Neuronal stem cell (in vitro differentiated cells): ENCODE measurements at regions not wholly inside any gene's neighbourhood (a gene's known extent, or its start where the extent isn't known, plus 50 kb on each side); places are given as distances from the start of the nearest gene placed in this dataset.
"Not testable (repeated sequence)": the region's sequence is repeated elsewhere in the genome, so short reads cannot be mapped to it uniquely, and the experiment has no call there.

ENCODE experiments used
- DNase-seq: peaks from one replicate; pipeline ENCODE4 v3.0.0-alpha.2; 2013; ENCODE audit warnings: low spot score
- H2AFZ ChIP-seq: one replicate; pipeline ENCODE4 v1.6.1; 2013; ENCODE audit warnings: mild to moderate bottlenecking, low read length, inconsistent platforms
- H2AK5ac ChIP-seq: 2 replicates; pipeline ENCODE4 v1.6.1; 2013; ENCODE audit warnings: low read depth, mild to moderate bottlenecking, inconsistent platforms, low read length, moderate library complexity, mixed read lengths
- H2BK120ac ChIP-seq: 2 replicates; pipeline ENCODE4 v1.6.1; 2013; ENCODE audit warnings: low read depth, mild to moderate bottlenecking, inconsistent platforms, low read length, moderate library complexity, mixed read lengths
- H2BK12ac ChIP-seq: one replicate; pipeline ENCODE4 v1.6.1; 2013; ENCODE audit warnings: low read length, inconsistent platforms
- H2BK15ac ChIP-seq: 2 replicates; pipeline ENCODE4 v1.6.1; 2013; ENCODE audit warnings: mild to moderate bottlenecking, low read length, inconsistent platforms, mixed read lengths
- H2BK5ac ChIP-seq: one replicate; pipeline ENCODE4 v1.6.1; 2013; ENCODE audit warnings: inconsistent platforms, mild to moderate bottlenecking, low read length, moderate library complexity
- H3K14ac ChIP-seq: one replicate; pipeline ENCODE4 v1.6.1; 2013; ENCODE audit warnings: low read length, inconsistent platforms
- H3K18ac ChIP-seq: 2 replicates; pipeline ENCODE4 v1.6.1; 2013; ENCODE audit warnings: low read length, inconsistent platforms
- H3K23ac ChIP-seq: 2 replicates; pipeline ENCODE4 v1.6.1; 2013; ENCODE audit warnings: low read depth, mild to moderate bottlenecking, mixed read lengths, low read length, inconsistent platforms; ENCODE audit not compliant: poor library complexity
- H3K27ac ChIP-seq: replicated peaks from 3 replicates; pipeline ENCODE4 v1.5.1; 2013; ENCODE audit warnings: low read length, inconsistent platforms
- H3K27me3 ChIP-seq, 3 experiments: 2 replicates each; pipeline ENCODE4 v1.6.1; 2013; ENCODE audit warnings: low read length in 3 of 3, mild to moderate bottlenecking in 2 of 3, inconsistent platforms in 1 of 3, low read depth in 1 of 3, mixed read lengths in 1 of 3, moderate library complexity in 1 of 3; ENCODE audit not compliant: control insufficient read depth in 3 of 3, insufficient read depth in 3 of 3
- H3K36me3 ChIP-seq, 2 donors: replicated peaks in 1 of 2; 2 replicates each; pipeline ENCODE4 v1.6.1; 2013; ENCODE audit warnings: low read length in 2 of 2; ENCODE audit not compliant: control insufficient read depth in 2 of 2, insufficient read depth in 2 of 2
- H3K4ac ChIP-seq: 2 replicates; pipeline ENCODE4 v1.6.1; 2013; ENCODE audit warnings: inconsistent platforms, mild to moderate bottlenecking, low read length, moderate library complexity
- H3K4me1 ChIP-seq, 2 donors: 1 replicate in 1 of 2; 2 replicates in 1 of 2; pipeline ENCODE4 v1.6.1; 2013; ENCODE audit warnings: low read length in 2 of 2, low read depth in 1 of 2; ENCODE audit not compliant: control insufficient read depth in 2 of 2, insufficient read depth in 1 of 2
- H3K4me2 ChIP-seq: one replicate; pipeline ENCODE4 v1.6.1; 2013; ENCODE audit warnings: mild to moderate bottlenecking, low read length, inconsistent platforms; ENCODE audit not compliant: insufficient read depth, poor library complexity, severe bottlenecking
- H3K4me3 ChIP-seq, 2 donors: 2 replicates each; pipeline ENCODE4 v1.5.1; 2013; ENCODE audit warnings: low read length in 2 of 2, mild to moderate bottlenecking in 2 of 2, inconsistent platforms in 1 of 2, moderate library complexity in 1 of 2
- H3K79me1 ChIP-seq: one replicate; pipeline ENCODE4 v1.6.1; 2013; ENCODE audit warnings: low read depth, mild to moderate bottlenecking, inconsistent platforms, low read length, moderate library complexity
- H3K9ac ChIP-seq: one replicate; pipeline ENCODE4 v1.6.1; 2013; ENCODE audit warnings: mild to moderate bottlenecking, low read depth, low read length, inconsistent platforms; ENCODE audit not compliant: poor library complexity
- H3K9me3 ChIP-seq, 2 donors: replicated peaks in 1 of 2; 2 replicates each; pipeline versions ENCODE3 to v1.6.1; 2013; ENCODE audit warnings: low read length in 2 of 2, mild to moderate bottlenecking in 2 of 2, inconsistent platforms in 1 of 2, low read depth in 1 of 2, mixed read lengths in 1 of 2, moderate library complexity in 1 of 2; ENCODE audit not compliant: control insufficient read depth in 2 of 2, insufficient read depth in 1 of 2
- H4K8ac ChIP-seq: one replicate; pipeline ENCODE4 v1.6.1; 2013; ENCODE audit warnings: low read depth, mild to moderate bottlenecking, inconsistent platforms, low read length, moderate library complexity
- H4K91ac ChIP-seq: one replicate; pipeline ENCODE4 v1.6.1; 2013; ENCODE audit warnings: low read length, low read depth, mild to moderate bottlenecking, inconsistent platforms; ENCODE audit not compliant: poor library complexity
- WGBS, 2 donors: extraction: QIAGEN DNeasy Blood & Tissue Kit; methylation state at CpG; one replicate each; pipeline ENCODE4 v1.1.7; 2013; ENCODE audit warnings: missing lambda C conversion rate in 2 of 2, mixed read lengths in 1 of 2; ENCODE audit not compliant: insufficient read length in 2 of 2, insufficient replicate concordance in 1 of 2; ENCODE audit errors: extremely low coverage in 2 of 2; 5-methylcytosine and 5-hydroxymethylcytosine counted together

- no peak overlapping the region for H3K9ac ChIP-seq
- H3K4me3 ChIP-seq: no peak overlapping the region
- H3K4me1 ChIP-seq: no peaks in the 10 kb centered on the region
- H4K91ac ChIP-seq: no peak overlapping the region
- H3K9me3 ChIP-seq: no peaks in the 10 kb centered on the region
- no peak overlapping the region for H3K14ac ChIP-seq
- no peak overlapping the region for H2AFZ ChIP-seq
- no peak overlapping the region for H2BK120ac ChIP-seq
- H3K4me2 ChIP-seq: no peak overlapping the region
- no peak overlapping the region for H2BK12ac ChIP-seq
- no peak for DNase-seq
- H3K27ac ChIP-seq: no peak overlapping the region
- H2AK5ac ChIP-seq: no peak overlapping the region
- no peaks in the 10 kb centered on the region for H3K36me3 ChIP-seq
- H2BK15ac ChIP-seq: no peak overlapping the region
- no peak overlapping the region for H3K23ac ChIP-seq
- H3K4ac ChIP-seq: no peak overlapping the region
- no peak overlapping the region for H4K8ac ChIP-seq
- no peak overlapping the region for H2BK5ac ChIP-seq
- no peak overlapping the region for H3K18ac ChIP-seq
- no CpG with 5 or more reads among the region's 8 CpGs for WGBS, 2 donors
- H3K79me1 ChIP-seq: no peaks in the 10 kb centered on the region
- H3K27me3 ChIP-seq: no peaks in the 10 kb centered on the region
Observed at GRCh38 chr17:64728041-64728695, 66.1 kb upstream of the SMURF2 start.

GRCh38 chr17:64726025-64726424 is 63.9 kb upstream of the SMURF2 start:
- not testable (repeated sequence) for H2BK5ac ChIP-seq, H2BK120ac ChIP-seq, H3K4me2 ChIP-seq, H3K9ac ChIP-seq, H3K4ac ChIP-seq, H2AFZ ChIP-seq, H3K23ac ChIP-seq, H3K9me3 ChIP-seq, H3K14ac ChIP-seq, H2BK15ac ChIP-seq, H4K8ac ChIP-seq, H3K27me3 ChIP-seq, H2AK5ac ChIP-seq, H3K79me1 ChIP-seq, H3K18ac ChIP-seq, H3K36me3 ChIP-seq, H3K4me3 ChIP-seq, H3K4me1 ChIP-seq, H3K27ac ChIP-seq, H4K91ac ChIP-seq, DNase-seq
- no CpG with 5 or more reads among the region's 5 CpGs for WGBS, 2 donors
- peak overlapping the region; percentile 46 for H2BK12ac ChIP-seq

- not testable (repeated sequence) for H3K9ac ChIP-seq, H3K79me1 ChIP-seq, H2BK15ac ChIP-seq, H3K4me2 ChIP-seq, H3K27me3 ChIP-seq, H3K36me3 ChIP-seq, DNase-seq, H2BK12ac ChIP-seq, H4K91ac ChIP-seq, H3K23ac ChIP-seq, H4K8ac ChIP-seq, H2BK5ac ChIP-seq, H2AK5ac ChIP-seq, H3K4me1 ChIP-seq, H3K4me3 ChIP-seq, H2BK120ac ChIP-seq, H3K9me3 ChIP-seq, H3K14ac ChIP-seq, H3K4ac ChIP-seq, H3K27ac ChIP-seq
- peak overlapping the region; percentile 28 for H3K18ac ChIP-seq
- no CpG with 5 or more reads among the region's 8 CpGs for WGBS, 2 donors
- peak overlapping the region; percentile 51 for H2AFZ ChIP-seq
Observed at GRCh38 chr17:64724246-64724645, 62.1 kb upstream of the SMURF2 start.

GRCh38 chr17:64723781-64724180 is 61.7 kb upstream of the SMURF2 start:
- H2BK15ac ChIP-seq: no peak overlapping the region
- H3K4ac ChIP-seq: no peak overlapping the region
- WGBS, 2 donors: no CpG with 5 or more reads among the region's 2 CpGs
- no peak overlapping the region for H2BK5ac ChIP-seq
- H3K9ac ChIP-seq: no peak overlapping the region
- no peak overlapping the region for H3K23ac ChIP-seq
- H3K36me3 ChIP-seq: no peaks in the 10 kb centered on the region
- H3K4me2 ChIP-seq: no peak overlapping the region
- H3K4me1 ChIP-seq: no peaks in the 10 kb centered on the region
- H2AK5ac ChIP-seq: no peak overlapping the region
- H3K27ac ChIP-seq: no peak overlapping the region
- no peak overlapping the region for H2BK12ac ChIP-seq
- no peak overlapping the region for H4K8ac ChIP-seq
- H3K4me3 ChIP-seq: no peak overlapping the region
- no peaks in the 10 kb centered on the region for H3K79me1 ChIP-seq
- no peak overlapping the region for H4K91ac ChIP-seq
- H2BK120ac ChIP-seq: no peak overlapping the region
- H3K9me3 ChIP-seq: no peaks in the 10 kb centered on the region
- H3K18ac ChIP-seq: no peak overlapping the region
- H3K27me3 ChIP-seq: no peaks in the 10 kb centered on the region
- no peak for DNase-seq
- no peak overlapping the region for H2AFZ ChIP-seq
- H3K14ac ChIP-seq: no peak overlapping the region
